VCaP (cell line): ENCODE measurements at regions not wholly inside any gene's neighbourhood (a gene's known extent, or its start where the extent isn't known, plus 50 kb on each side); places are given as distances from the start of the nearest gene placed in this dataset.
"Not testable (repeated sequence)": the region's sequence is repeated elsewhere in the genome, so short reads cannot be mapped to it uniquely, and the experiment has no call there.

Experiments used
- H3K27ac ChIP-seq: fragments of 450-650 bp; 2 replicates; pipeline ENCODE4 v1.5.1; 2017
- TF ChIP-seq, protein P1 (sequence below): fragments of 450-650 bp; conservative IDR thresholded peaks from 2 replicates; pipeline ENCODE4 v1.5.1; 2017; ENCODE audit warnings: mild to moderate bottlenecking, moderate library complexity

DNA sequence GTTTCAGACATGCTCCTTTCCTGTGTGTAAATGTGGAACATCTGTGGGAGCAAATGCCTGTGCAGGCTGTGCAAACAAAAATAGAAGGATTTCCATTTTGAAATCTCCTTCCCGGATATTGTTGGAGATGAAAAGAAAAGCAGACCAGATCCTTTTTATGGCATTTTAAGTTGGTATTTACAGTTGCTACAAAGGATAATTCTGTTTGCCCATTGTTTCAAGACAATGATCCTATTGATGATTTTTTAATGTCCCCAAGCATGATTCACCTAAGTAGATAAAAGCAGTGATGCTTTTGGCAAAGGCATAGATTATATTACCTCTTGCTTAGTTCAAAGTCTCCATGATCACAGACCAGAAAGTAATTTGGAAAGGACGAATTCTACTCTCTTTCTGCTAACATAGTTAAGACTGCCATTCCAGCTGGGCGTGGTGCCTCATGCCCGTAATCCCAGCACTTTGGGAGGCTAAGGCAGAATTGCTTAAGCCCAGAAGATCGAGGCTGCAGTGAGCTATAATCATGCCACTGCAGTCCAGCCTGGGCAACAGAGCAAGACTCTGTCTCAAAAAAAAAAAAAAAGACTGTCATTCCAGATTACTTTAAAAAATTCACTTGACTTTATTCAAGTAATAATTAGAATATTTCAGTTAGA, 209.6 kb upstream of the SLC39A10 start:
- TF ChIP-seq, protein P1, sequence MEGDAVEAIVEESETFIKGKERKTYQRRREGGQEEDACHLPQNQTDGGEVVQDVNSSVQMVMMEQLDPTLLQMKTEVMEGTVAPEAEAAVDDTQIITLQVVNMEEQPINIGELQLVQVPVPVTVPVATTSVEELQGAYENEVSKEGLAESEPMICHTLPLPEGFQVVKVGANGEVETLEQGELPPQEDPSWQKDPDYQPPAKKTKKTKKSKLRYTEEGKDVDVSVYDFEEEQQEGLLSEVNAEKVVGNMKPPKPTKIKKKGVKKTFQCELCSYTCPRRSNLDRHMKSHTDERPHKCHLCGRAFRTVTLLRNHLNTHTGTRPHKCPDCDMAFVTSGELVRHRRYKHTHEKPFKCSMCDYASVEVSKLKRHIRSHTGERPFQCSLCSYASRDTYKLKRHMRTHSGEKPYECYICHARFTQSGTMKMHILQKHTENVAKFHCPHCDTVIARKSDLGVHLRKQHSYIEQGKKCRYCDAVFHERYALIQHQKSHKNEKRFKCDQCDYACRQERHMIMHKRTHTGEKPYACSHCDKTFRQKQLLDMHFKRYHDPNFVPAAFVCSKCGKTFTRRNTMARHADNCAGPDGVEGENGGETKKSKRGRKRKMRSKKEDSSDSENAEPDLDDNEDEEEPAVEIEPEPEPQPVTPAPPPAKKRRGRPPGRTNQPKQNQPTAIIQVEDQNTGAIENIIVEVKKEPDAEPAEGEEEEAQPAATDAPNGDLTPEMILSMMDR, result no peak
- no peak overlapping the region for H3K27ac ChIP-seq

DNA sequence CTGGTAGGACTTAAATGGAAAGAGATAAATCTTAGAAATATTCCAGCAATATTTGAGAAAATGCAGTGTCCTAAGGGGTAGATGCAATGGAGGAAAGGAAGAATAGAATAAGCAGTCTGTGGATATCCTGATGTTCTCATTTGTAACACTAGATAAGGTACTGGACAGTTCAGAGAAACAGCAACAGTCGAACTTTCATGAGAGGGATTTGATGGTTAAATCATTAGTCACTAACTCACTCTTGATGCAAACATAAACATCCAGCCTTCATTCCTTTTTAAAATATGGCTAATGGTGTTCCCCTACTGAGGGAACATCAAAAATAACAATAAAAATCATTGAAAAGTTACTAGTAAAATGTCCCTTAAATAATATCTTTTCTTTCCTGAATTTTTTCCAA, 211.4 kb upstream of the SLC39A10 start:
- TF ChIP-seq, protein P1, result no peak
- no peak overlapping the region for H3K27ac ChIP-seq

DNA sequence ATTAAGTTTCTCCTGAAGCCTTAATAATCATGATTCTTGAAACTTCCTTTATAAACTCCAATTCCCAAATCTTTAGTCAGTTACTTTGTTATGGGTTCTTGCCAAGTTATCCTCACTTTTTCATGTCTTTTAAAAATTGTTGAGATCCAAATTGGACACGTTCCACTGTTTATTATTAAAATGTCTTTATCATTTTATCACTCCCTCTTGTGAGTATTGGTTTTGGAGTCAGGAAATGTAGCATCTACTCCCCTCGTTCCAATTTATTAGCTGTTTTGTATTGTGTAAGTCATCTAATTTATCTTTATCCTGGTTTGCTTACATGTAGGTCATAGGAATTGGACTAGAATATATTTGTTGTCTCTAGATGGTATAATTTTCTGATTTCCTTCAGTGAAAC, 213.1 kb upstream of the SLC39A10 start:
- no peak overlapping the region for H3K27ac ChIP-seq
- TF ChIP-seq, protein P1, result no peak

DNA sequence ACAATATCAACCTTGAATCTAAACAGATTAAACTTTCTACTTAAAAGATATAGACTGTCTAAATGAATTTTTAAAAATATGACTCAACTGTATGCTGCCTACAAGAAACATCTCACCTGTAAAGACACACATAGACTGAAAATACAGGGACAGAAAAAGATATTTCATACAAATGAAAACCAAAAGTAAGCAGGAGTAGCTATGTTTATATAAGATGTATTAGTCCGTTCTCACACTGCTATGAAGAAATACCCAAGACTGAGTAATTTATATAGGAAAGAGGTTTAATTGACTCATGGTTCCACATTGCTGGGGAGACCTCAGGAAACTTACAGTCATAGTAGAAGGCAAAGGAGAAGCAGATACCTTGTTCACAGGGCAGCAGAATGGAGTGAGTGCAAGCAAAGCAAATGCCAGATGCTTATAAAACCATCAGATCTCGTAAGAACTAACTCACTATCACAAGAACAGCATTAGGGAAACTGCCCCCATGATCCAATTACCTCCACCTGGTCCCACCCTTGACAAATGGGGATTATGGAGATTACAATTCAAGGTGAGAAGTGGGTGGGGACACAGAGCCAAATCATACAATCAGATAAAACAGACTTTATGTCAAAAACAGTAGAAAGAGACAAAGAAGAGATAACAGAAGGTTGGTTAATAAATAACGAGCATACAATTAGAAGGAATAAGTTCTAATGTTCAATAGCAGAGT, 214.4 kb upstream of the SLC39A10 start:
- TF ChIP-seq, protein P1, result no peak

DNA sequence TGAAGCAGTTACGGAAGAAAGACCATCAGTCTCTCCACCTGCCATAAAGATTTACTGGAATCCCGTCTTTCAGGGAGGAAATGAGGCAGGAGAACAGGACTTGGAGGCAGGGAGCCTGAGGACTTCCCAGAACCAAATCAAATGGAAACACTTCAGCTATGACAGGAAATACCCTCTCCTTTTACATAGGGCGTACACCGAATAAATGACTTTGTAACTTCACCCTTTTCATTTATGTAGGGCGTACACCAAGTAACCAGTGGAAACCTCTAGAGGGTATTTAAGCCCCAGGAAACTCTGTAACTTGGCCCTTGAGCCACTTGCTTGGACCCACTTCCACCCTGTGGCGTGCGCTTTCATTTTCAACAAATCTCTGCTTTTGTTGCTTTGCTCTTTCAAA, 218.3 kb upstream of the SLC39A10 start:
- TF ChIP-seq, protein P1, result no peak
- no peak overlapping the region for H3K27ac ChIP-seq

More for the DNA sequence above, 214.4 kb upstream of the SLC39A10 start:
- no peak overlapping the region for H3K27ac ChIP-seq

DNA sequence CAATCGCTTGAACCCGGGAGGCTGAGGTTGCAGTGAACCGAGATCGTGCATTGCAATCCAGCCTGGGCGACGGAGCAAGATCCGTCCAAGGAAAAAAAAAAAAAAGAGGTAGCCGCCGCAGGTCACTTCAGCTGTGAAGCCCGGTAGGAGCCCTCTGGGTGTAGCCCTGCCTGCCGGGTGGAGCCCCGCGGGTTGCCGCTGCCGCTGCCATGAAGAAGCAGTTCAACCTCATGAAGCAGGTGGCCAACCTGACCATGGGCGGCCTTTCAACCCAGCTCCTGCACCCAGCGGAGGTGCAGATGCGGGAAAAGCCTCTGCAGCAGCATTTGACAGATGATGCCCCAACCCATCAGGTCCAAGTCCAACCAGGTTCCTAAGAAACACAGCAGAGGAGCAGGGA, 219.5 kb upstream of the SLC39A10 start:
- TF ChIP-seq, protein P1, result no peak
- no peak overlapping the region for H3K27ac ChIP-seq

DNA sequence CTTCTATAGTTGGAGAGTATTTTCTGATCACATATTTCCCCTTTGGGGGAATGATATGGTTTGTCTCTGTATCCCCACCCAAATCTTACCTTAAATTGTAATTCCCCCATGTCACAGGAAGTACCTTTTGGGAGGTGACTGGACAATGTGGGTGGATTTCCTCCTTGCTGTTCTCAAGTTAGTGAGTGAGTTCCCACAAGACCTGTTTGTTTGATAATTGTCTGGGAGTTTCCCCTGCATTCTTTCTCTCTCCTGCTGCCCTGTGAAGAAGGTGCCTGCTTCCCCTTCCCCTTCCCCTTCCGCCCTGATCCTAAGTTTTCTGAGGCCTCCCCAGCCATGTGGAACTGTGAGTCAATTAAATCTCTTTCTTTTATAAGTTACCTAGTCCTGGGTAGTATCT, 222.7 kb upstream of the SLC39A10 start:
- TF ChIP-seq, protein P1, result no peak
- H3K27ac ChIP-seq, result no peak overlapping the region

DNA sequence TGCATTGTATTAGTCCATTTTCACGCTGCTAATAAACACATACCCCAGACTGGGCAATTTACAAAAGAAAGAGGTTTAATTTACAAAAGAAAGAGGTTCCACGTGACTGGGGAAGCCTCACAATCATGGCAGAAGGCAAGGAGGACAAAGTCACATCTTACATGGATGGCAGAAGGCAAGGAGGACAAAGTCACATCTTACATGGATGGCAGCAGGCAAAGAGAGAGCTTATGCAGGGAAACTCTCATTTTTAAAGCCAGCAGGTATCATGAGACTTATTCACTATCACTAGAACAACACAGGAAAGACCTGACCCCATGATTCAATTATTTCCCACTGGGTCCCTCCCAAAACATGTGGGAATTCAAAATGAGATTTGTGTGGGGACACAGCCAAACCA, 223.3 kb upstream of the SLC39A10 start:
- H3K27ac ChIP-seq, result not testable (repeated sequence)
